H9 (cell line): ENCODE measurements at regions not wholly inside any gene's neighbourhood (a gene's known extent, or its start where the extent isn't known, plus 50 kb on each side); places are given as distances from the start of the nearest gene placed in this dataset.

Experiments used
- DNase-seq: peaks from one replicate; pipeline ENCODE4 v3.0.0-alpha.2; 2017
- H2AFZ ChIP-seq: one replicate; pipeline ENCODE4 v1.6.1; 2013; ENCODE audit warnings: mild to moderate bottlenecking, low read length, control low read depth, moderate library complexity
- H2AK5ac ChIP-seq: 2 replicates; pipeline ENCODE4 v1.6.1; 2013; ENCODE audit warnings: low read length, control low read depth, mixed read lengths; ENCODE audit not compliant: insufficient read length
- H2BK120ac ChIP-seq: one replicate; pipeline ENCODE4 v1.6.1; 2013; ENCODE audit warnings: low read depth, mild to moderate bottlenecking, low read length, control low read depth, inconsistent platforms; ENCODE audit not compliant: poor library complexity, severe bottlenecking
- H2BK12ac ChIP-seq: 2 replicates; pipeline ENCODE4 v1.6.1; 2013; ENCODE audit warnings: low read length, control low read depth, mixed read lengths, low read depth; ENCODE audit not compliant: insufficient read length
- H2BK15ac ChIP-seq: 2 replicates; pipeline ENCODE4 v1.6.1; 2013; ENCODE audit warnings: low read depth, low read length, control low read depth
- H2BK20ac ChIP-seq: one replicate; pipeline ENCODE4 v1.6.1; 2013; ENCODE audit warnings: low read depth, mild to moderate bottlenecking, low read length, control low read depth, inconsistent platforms; ENCODE audit not compliant: poor library complexity, severe bottlenecking
- H2BK5ac ChIP-seq: 2 replicates; pipeline ENCODE4 v1.6.1; 2013; ENCODE audit warnings: low read length, control low read depth, mixed read lengths; ENCODE audit not compliant: insufficient read length
- H3K14ac ChIP-seq: 2 replicates; pipeline ENCODE4 v1.6.1; 2013; ENCODE audit warnings: low read length, control low read depth; ENCODE audit not compliant: insufficient read depth
- H3K18ac ChIP-seq: 2 replicates; pipeline ENCODE4 v1.6.1; 2013; ENCODE audit warnings: low read depth, mild to moderate bottlenecking, mixed read lengths, low read length, control low read depth; ENCODE audit not compliant: insufficient read length
- H3K23ac ChIP-seq: 2 replicates; pipeline ENCODE4 v1.6.1; 2013; ENCODE audit warnings: low read length, control low read depth, mixed read lengths, low read depth; ENCODE audit not compliant: insufficient read length
- H3K23me2 ChIP-seq: 2 replicates; pipeline ENCODE4 v1.6.1; 2013; ENCODE audit warnings: low read depth, mild to moderate bottlenecking, mixed read lengths, low read length, control low read depth; ENCODE audit not compliant: insufficient read length, poor library complexity, severe bottlenecking
- H3K27ac ChIP-seq: 2 replicates; pipeline ENCODE4 v1.5.1; 2013; ENCODE audit warnings: low read length, control low read depth, mixed read lengths, low read depth; ENCODE audit not compliant: insufficient read length
- H3K27me3 ChIP-seq: 2 replicates; pipeline ENCODE4 v1.6.1; 2013; ENCODE audit warnings: low read length, control low read depth, inconsistent platforms; ENCODE audit not compliant: insufficient read depth
- H3K4ac ChIP-seq: 2 replicates; pipeline ENCODE4 v1.6.1; 2013; ENCODE audit warnings: low read depth, mild to moderate bottlenecking, control low read depth, inconsistent platforms, low read length, moderate library complexity
- H3K4me1 ChIP-seq: 2 replicates; pipeline ENCODE4 v1.6.1; 2013; ENCODE audit warnings: low read length, control low read depth, inconsistent platforms; ENCODE audit not compliant: insufficient read depth
- H3K4me2 ChIP-seq: 2 replicates; pipeline ENCODE4 v1.6.1; 2013; ENCODE audit warnings: low read length, control low read depth, mixed read lengths; ENCODE audit not compliant: insufficient read length, insufficient read depth
- H3K56ac ChIP-seq: 2 replicates; pipeline ENCODE4 v1.6.1; 2013; ENCODE audit warnings: low read depth, mild to moderate bottlenecking, mixed read lengths, low read length, control low read depth; ENCODE audit not compliant: insufficient read length
- H3K79me1 ChIP-seq: 2 replicates; pipeline ENCODE4 v1.6.1; 2013; ENCODE audit warnings: low read depth, mild to moderate bottlenecking, moderate library complexity, low read length, control low read depth, inconsistent platforms; ENCODE audit not compliant: insufficient read depth, poor library complexity, severe bottlenecking
- H3K79me2 ChIP-seq: 2 replicates; pipeline ENCODE4 v1.6.1; 2013; ENCODE audit warnings: low read length, control low read depth, inconsistent platforms; ENCODE audit not compliant: insufficient read depth
- H3K9ac ChIP-seq: 2 replicates; pipeline ENCODE4 v1.6.1; 2013; ENCODE audit warnings: low read length, control low read depth, mixed read lengths; ENCODE audit not compliant: insufficient read length; ENCODE audit errors: extremely low read depth
- H3K9me3 ChIP-seq: one replicate; pipeline ENCODE4 v1.6.1; 2013; ENCODE audit warnings: low read depth, low read length, inconsistent platforms; ENCODE audit not compliant: control insufficient read depth
- H3T11ph ChIP-seq: one replicate; pipeline ENCODE4 v1.6.1; 2013; ENCODE audit warnings: mild to moderate bottlenecking, low read length, control low read depth, inconsistent platforms
- H4K20me1 ChIP-seq: one replicate; pipeline ENCODE4 v1.6.1; 2013; ENCODE audit not compliant: control insufficient read depth, insufficient read length, insufficient read depth
- H4K5ac ChIP-seq: 2 replicates; pipeline ENCODE4 v1.6.1; 2013; ENCODE audit warnings: low read depth, mild to moderate bottlenecking, mixed read lengths, low read length, control low read depth; ENCODE audit not compliant: insufficient read length
- H4K8ac ChIP-seq: replicated peaks from 2 replicates; pipeline ENCODE4 v1.6.1; 2013; ENCODE audit warnings: low read length, control low read depth, mixed read lengths, low read depth; ENCODE audit not compliant: insufficient read length
- H4K91ac ChIP-seq: 2 replicates; pipeline ENCODE4 v1.6.1; 2013; ENCODE audit warnings: low read depth, mild to moderate bottlenecking, moderate library complexity, mixed read lengths, low read length, control low read depth; ENCODE audit not compliant: insufficient read length
- H3K27ac Mint-ChIP-seq, 3 experiments: 2 replicates in 2 of 3; 3 replicates in 1 of 3; pipeline ENCODE4 v1.8.0; 2020 to 2021; ENCODE audit warnings: mixed read lengths in 3 of 3, mild to moderate bottlenecking in 1 of 3, moderate library complexity in 1 of 3
- H3K27me3 Mint-ChIP-seq: 2 replicates; pipeline ENCODE4 v1.8.0; 2021; ENCODE audit warnings: low read depth, mild to moderate bottlenecking, moderate library complexity, mixed read lengths
- H3K36me3 Mint-ChIP-seq, 3 experiments: 2 replicates in 2 of 3; 3 replicates in 1 of 3; pipeline ENCODE4 v1.8.0; 2020 to 2021; ENCODE audit warnings: low read depth in 3 of 3, mixed read lengths in 3 of 3; ENCODE audit not compliant: insufficient read depth in 1 of 3
- H3K4me1 Mint-ChIP-seq, 2 experiments: 2 replicates each; pipeline ENCODE4 v1.8.0; 2020; ENCODE audit warnings: mixed read lengths in 2 of 2
- H3K4me3 Mint-ChIP-seq, 2 experiments: 2 replicates in 1 of 2; 3 replicates in 1 of 2; pipeline ENCODE4 v1.8.0; 2020 to 2021; ENCODE audit warnings: mild to moderate bottlenecking in 2 of 2, mixed read lengths in 2 of 2, moderate library complexity in 1 of 2
- H3K9me3 Mint-ChIP-seq, 2 experiments: 2 replicates in 1 of 2; 3 replicates in 1 of 2; pipeline ENCODE4 v1.8.0; 2020; ENCODE audit warnings: mild to moderate bottlenecking in 2 of 2, mixed read lengths in 2 of 2, moderate library complexity in 1 of 2
- CTCF ChIP-seq: fragments of 200-600 bp; sonication (generic); conservative IDR thresholded peaks from 3 replicates; pipeline ENCODE4 v1.8.0; 2021; ENCODE audit warnings: antibody characterized with exemption, mild to moderate bottlenecking
- WGBS: extraction: QIAGEN DNeasy Blood & Tissue Kit; methylation state at CpG from one replicate; pipeline ENCODE4 v1.1.7; 2013; ENCODE audit warnings: missing lambda C conversion rate, low lambda C conversion rate, mixed read lengths; ENCODE audit not compliant: insufficient read length; ENCODE audit errors: extremely low coverage; 5-methylcytosine and 5-hydroxymethylcytosine counted together

GRCh38 chr10:57905861-57906260 lies 361.8 kb downstream of the IPMK start:
- H4K20me1 ChIP-seq = no peaks in the 10 kb centered on the region
- no peak overlapping the region for H3K27ac Mint-ChIP-seq
- H3K18ac ChIP-seq = no peak overlapping the region
- H2AFZ ChIP-seq = no peak overlapping the region
- H2BK20ac ChIP-seq = no peak overlapping the region
- H3K4me3 Mint-ChIP-seq = no peak overlapping the region
- H4K8ac ChIP-seq = no peak overlapping the region
- H3K79me1 ChIP-seq = no peaks in the 10 kb centered on the region
- H3K4ac ChIP-seq = no peak overlapping the region
- no peaks in the 10 kb centered on the region for H3K9me3 ChIP-seq
- no peak overlapping the region for H4K5ac ChIP-seq
- H3K4me1 Mint-ChIP-seq = peaks cover 7 to 10% of the 10 kb centered on the region in 2 experiments
- H2AK5ac ChIP-seq = no peak overlapping the region
- H3K9me3 Mint-ChIP-seq = peaks cover 5 to 12% of the 10 kb centered on the region in 2 experiments; a peak in 3 of 5 replicates
- no peak overlapping the region for H4K91ac ChIP-seq
- no peaks in the 10 kb centered on the region for H3K23me2 ChIP-seq
- no peak overlapping the region for H2BK15ac ChIP-seq
- no peak overlapping the region for H3K27ac ChIP-seq
- no peak overlapping the region for H3K14ac ChIP-seq
- no peak for DNase-seq
- WGBS = no CpG with 5 or more reads among the region's 2 CpGs
- no peaks in the 10 kb centered on the region for H3K79me2 ChIP-seq
- H2BK120ac ChIP-seq = no peak overlapping the region
- H3K27me3 Mint-ChIP-seq = no peaks in the 10 kb centered on the region
- peaks cover 0 to 14% (median 2%) of the 10 kb centered on the region in 3 experiments; a peak in 2 of 7 replicates for H3K36me3 Mint-ChIP-seq
- no peak overlapping the region for H2BK12ac ChIP-seq
- TF ChIP-seq CTCF = no peak
- no peak overlapping the region for H3K9ac ChIP-seq
- H3K23ac ChIP-seq = no peak overlapping the region
- no peak overlapping the region for H3K56ac ChIP-seq
- no peak overlapping the region for H3T11ph ChIP-seq
- no peak overlapping the region for H3K4me2 ChIP-seq
- no peaks in the 10 kb centered on the region for H3K4me1 ChIP-seq
- H3K27me3 ChIP-seq = no peaks in the 10 kb centered on the region
- H2BK5ac ChIP-seq = no peak overlapping the region
